HG02870 (cell line): ENCODE measurements at regions not wholly inside any gene's neighbourhood (a gene's known extent, or its start where the extent isn't known, plus 50 kb on each side); places are given as distances from the start of the nearest gene placed in this dataset.
"Not testable (repeated sequence)": the region's sequence is repeated elsewhere in the genome, so short reads cannot be mapped to it uniquely, and the experiment has no call there.

Source experiments
- ATAC-seq: cut with Tn5 transposase; IDR thresholded peaks from one replicate; pipeline ENCODE4 v1.9.1; 2021; ENCODE audit warnings: mild to moderate bottlenecking, moderate library complexity; ENCODE audit not compliant: unreplicated experiment

- no peak for ATAC-seq
Measured at GRCh38 chr6:78500299-78501089, 366.9 kb upstream of the IRAK1BP1 start.

GRCh38 chr6:78502386-78502887, 364.9 kb upstream of the IRAK1BP1 start:
- ATAC-seq = no peak

GRCh38 chr6:78505178-78505577, 362.2 kb upstream of the IRAK1BP1 start:
- no peak for ATAC-seq

- ATAC-seq = no peak
Measured at GRCh38 chr6:78511009-78511408, 356.3 kb upstream of the IRAK1BP1 start.

- no peak for ATAC-seq
Measured at GRCh38 chr6:78513856-78514255, 353.5 kb upstream of the IRAK1BP1 start.

- ATAC-seq = no peak
Measured at GRCh38 chr6:78515271-78515670, 352.1 kb upstream of the IRAK1BP1 start.

GRCh38 chr6:78517399-78517798, 350.0 kb upstream of the IRAK1BP1 start:
- no peak for ATAC-seq

GRCh38 chr6:78523622-78524021, 343.7 kb upstream of the IRAK1BP1 start:
- ATAC-seq = no peak

- no peak for ATAC-seq
Measured at GRCh38 chr6:78525976-78526375, 341.4 kb upstream of the IRAK1BP1 start.

- ATAC-seq = no peak
Measured at GRCh38 chr6:78526432-78526831, 340.9 kb upstream of the IRAK1BP1 start.

GRCh38 chr6:78528926-78529325, 338.4 kb upstream of the IRAK1BP1 start:
- ATAC-seq = no peak

GRCh38 chr6:78530208-78530607, 337.1 kb upstream of the IRAK1BP1 start:
- ATAC-seq = no peak

- ATAC-seq = no peak
Measured at GRCh38 chr6:78533426-78533825, 333.9 kb upstream of the IRAK1BP1 start.

- ATAC-seq = no peak
Measured at GRCh38 chr6:78533876-78534275, 333.5 kb upstream of the IRAK1BP1 start.

- ATAC-seq = no peak
Measured at GRCh38 chr6:78538002-78538401, 329.3 kb upstream of the IRAK1BP1 start.

GRCh38 chr6:78547636-78548035, 319.7 kb upstream of the IRAK1BP1 start:
- not testable (repeated sequence) for ATAC-seq

- no peak for ATAC-seq
Measured at GRCh38 chr6:78551361-78551760, 316.0 kb upstream of the IRAK1BP1 start.

- ATAC-seq = no peak
Measured at GRCh38 chr6:78552435-78552834, 314.9 kb upstream of the IRAK1BP1 start.

- ATAC-seq = no peak
Measured at GRCh38 chr6:78554341-78554740, 313.0 kb upstream of the IRAK1BP1 start.

GRCh38 chr6:78559056-78559455, 308.3 kb upstream of the IRAK1BP1 start:
- no peak for ATAC-seq

- no peak for ATAC-seq
Measured at GRCh38 chr6:78561015-78561414, 306.3 kb upstream of the IRAK1BP1 start.

GRCh38 chr6:78565997-78566396, 301.4 kb upstream of the IRAK1BP1 start:
- no peak for ATAC-seq

- ATAC-seq = no peak
Measured at GRCh38 chr6:78570044-78570443, 297.3 kb upstream of the IRAK1BP1 start.
